Ishikawa (cell line): ENCODE measurements at regions not wholly inside any gene's neighbourhood (a gene's known extent, or its start where the extent isn't known, plus 50 kb on each side); places are given as distances from the start of the nearest gene placed in this dataset.

Experiments used
- CREB1 ChIP-seq: IDR thresholded peaks from 2 replicates; pipeline ENCODE4 v1.6.1; 2012; ENCODE audit warnings: low read depth
- EGR1 ChIP-seq: IDR thresholded peaks from 2 replicates; pipeline ENCODE4 v1.6.1; 2012
- EP300 ChIP-seq: IDR thresholded peaks from 2 replicates; pipeline ENCODE4 v1.6.1; 2012; ENCODE audit warnings: borderline replicate concordance
- FOXM1 ChIP-seq: IDR thresholded peaks from 2 replicates; pipeline ENCODE4 v1.6.1; 2012; ENCODE audit warnings: low read depth, borderline replicate concordance
- MAX ChIP-seq: IDR thresholded peaks from 2 replicates; pipeline ENCODE4 v1.6.1; 2012
- NFIC ChIP-seq: IDR thresholded peaks from 2 replicates; pipeline ENCODE4 v1.6.1; 2012
- RAD21 ChIP-seq: IDR thresholded peaks from 2 replicates; pipeline ENCODE4 v1.6.1; 2012; ENCODE audit warnings: low read depth
- TAF1 ChIP-seq: IDR thresholded peaks from 2 replicates; pipeline ENCODE4 v1.6.1; 2012; ENCODE audit warnings: low read depth, mild to moderate bottlenecking
- TCF12 ChIP-seq: IDR thresholded peaks from 2 replicates; pipeline ENCODE4 v1.6.1; 2012; ENCODE audit warnings: low read depth
- YY1 ChIP-seq: IDR thresholded peaks from 2 replicates; pipeline ENCODE4 v1.6.1; 2012; ENCODE audit warnings: low read depth
- ZBTB7A ChIP-seq: IDR thresholded peaks from 2 replicates; pipeline ENCODE4 v1.6.1; 2012; ENCODE audit warnings: low read depth
- TF ChIP-seq, protein P1 (sequence below): IDR thresholded peaks from 2 replicates; pipeline ENCODE4 v1.6.1; 2012
- TF ChIP-seq, protein P2 (sequence below): IDR thresholded peaks from 2 replicates; pipeline ENCODE4 v1.6.1; 2012; ENCODE audit warnings: low read depth, mild to moderate bottlenecking

DNA sequence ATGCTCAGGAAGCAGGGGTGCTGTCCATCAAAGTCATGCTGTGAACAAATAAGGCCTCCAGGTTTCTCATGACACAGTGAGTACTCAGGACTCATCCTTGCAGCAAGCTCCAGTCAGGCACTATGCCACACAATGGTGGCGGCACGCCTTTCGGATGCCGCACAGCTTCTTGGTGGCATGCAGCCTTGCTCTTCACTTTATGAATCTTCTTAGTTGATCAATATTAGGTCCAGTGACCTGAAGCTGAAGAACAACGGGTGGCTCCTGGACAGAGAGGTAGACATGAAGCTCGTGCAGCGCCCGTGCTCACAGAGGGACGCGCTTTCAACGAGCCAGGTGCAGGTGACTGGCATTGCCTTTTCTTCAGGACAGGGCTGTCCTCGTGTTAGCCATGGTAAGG is 653.0 kb upstream of the MGMT start:
- TF ChIP-seq EP300 (no peak), TAF1 (no peak), YY1 (no peak), EGR1 (no peak), FOXM1 (no peak), MAX (no peak), RAD21 (no peak), CREB1 (no peak), TCF12 (no peak), NFIC (no peak), ZBTB7A (no peak)
- TF ChIP-seq, protein P1, sequence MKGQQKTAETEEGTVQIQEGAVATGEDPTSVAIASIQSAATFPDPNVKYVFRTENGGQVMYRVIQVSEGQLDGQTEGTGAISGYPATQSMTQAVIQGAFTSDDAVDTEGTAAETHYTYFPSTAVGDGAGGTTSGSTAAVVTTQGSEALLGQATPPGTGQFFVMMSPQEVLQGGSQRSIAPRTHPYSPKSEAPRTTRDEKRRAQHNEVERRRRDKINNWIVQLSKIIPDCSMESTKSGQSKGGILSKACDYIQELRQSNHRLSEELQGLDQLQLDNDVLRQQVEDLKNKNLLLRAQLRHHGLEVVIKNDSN = no peak
- TF ChIP-seq, protein P2, sequence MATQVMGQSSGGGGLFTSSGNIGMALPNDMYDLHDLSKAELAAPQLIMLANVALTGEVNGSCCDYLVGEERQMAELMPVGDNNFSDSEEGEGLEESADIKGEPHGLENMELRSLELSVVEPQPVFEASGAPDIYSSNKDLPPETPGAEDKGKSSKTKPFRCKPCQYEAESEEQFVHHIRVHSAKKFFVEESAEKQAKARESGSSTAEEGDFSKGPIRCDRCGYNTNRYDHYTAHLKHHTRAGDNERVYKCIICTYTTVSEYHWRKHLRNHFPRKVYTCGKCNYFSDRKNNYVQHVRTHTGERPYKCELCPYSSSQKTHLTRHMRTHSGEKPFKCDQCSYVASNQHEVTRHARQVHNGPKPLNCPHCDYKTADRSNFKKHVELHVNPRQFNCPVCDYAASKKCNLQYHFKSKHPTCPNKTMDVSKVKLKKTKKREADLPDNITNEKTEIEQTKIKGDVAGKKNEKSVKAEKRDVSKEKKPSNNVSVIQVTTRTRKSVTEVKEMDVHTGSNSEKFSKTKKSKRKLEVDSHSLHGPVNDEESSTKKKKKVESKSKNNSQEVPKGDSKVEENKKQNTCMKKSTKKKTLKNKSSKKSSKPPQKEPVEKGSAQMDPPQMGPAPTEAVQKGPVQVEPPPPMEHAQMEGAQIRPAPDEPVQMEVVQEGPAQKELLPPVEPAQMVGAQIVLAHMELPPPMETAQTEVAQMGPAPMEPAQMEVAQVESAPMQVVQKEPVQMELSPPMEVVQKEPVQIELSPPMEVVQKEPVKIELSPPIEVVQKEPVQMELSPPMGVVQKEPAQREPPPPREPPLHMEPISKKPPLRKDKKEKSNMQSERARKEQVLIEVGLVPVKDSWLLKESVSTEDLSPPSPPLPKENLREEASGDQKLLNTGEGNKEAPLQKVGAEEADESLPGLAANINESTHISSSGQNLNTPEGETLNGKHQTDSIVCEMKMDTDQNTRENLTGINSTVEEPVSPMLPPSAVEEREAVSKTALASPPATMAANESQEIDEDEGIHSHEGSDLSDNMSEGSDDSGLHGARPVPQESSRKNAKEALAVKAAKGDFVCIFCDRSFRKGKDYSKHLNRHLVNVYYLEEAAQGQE = no peak
